IMR-90 (cell line): ENCODE measurements at regions not wholly inside any gene's neighbourhood (a gene's known extent, or its start where the extent isn't known, plus 50 kb on each side); places are given as distances from the start of the nearest gene placed in this dataset.

Experiments used
- ATAC-seq: fragments of 200-7000 bp; cut with Tn5 transposase; 2 replicates; pipeline ENCODE4 v1.9.1; 2020; ENCODE audit warnings: low read depth, mild to moderate bottlenecking, moderate library complexity
- BruUV-seq: library from RNA; stranded (reverse); fragments of 400-500 nt; replicated peaks from 2 replicates; lab custom pipeline; 2021; lab: Mats Ljungman, UMichigan
- CTCF ChIA-PET: fragments of 300-600 bp; formaldehyde crosslinking; extraction: SDS; loops from one replicate; lab custom pipeline; 2021; ENCODE audit warnings: antibody characterized with exemption; lab: Yijun Ruan, JAX
- POLR2A ChIA-PET: fragments of 300-600 bp; sonication (Branson Sonifier 250); formaldehyde crosslinking; loops from one replicate; lab custom pipeline; 2022; ENCODE audit warnings: antibody characterized with exemption; ENCODE audit not compliant: unreplicated experiment; lab: Charles Lee
- DNase-seq: peaks from one replicate; pipeline ENCODE4 v3.0.0; 2013
- H2AFZ ChIP-seq: replicated peaks from 2 replicates; pipeline ENCODE3; 2013; ENCODE audit warnings: low read length, mild to moderate bottlenecking; ENCODE audit not compliant: poor library complexity
- H2AK5ac ChIP-seq: 2 replicates; pipeline ENCODE4 v1.6.1; 2013; ENCODE audit warnings: low read depth, low read length, inconsistent platforms
- H2AK9ac ChIP-seq: replicated peaks from 2 replicates; pipeline ENCODE3; 2013; ENCODE audit warnings: mild to moderate bottlenecking, low read depth, low read length, moderate library complexity; ENCODE audit not compliant: poor library complexity
- H2BK120ac ChIP-seq: 2 replicates; pipeline ENCODE4 v1.6.1; 2013; ENCODE audit warnings: low read depth, low read length, inconsistent platforms
- H2BK15ac ChIP-seq: 3 replicates; pipeline ENCODE4 v1.6.1; 2013; ENCODE audit warnings: low read depth, low read length, inconsistent platforms
- H2BK20ac ChIP-seq: 2 replicates; pipeline ENCODE4 v1.6.1; 2013; ENCODE audit warnings: low read depth, mild to moderate bottlenecking, inconsistent platforms, low read length, moderate library complexity
- H2BK5ac ChIP-seq: 2 replicates; pipeline ENCODE4 v1.6.1; 2013; ENCODE audit warnings: mild to moderate bottlenecking, low read depth, low read length, inconsistent platforms; ENCODE audit not compliant: poor library complexity, severe bottlenecking
- H3K14ac ChIP-seq: replicated peaks from 2 replicates; pipeline ENCODE4 v1.6.1; 2013; ENCODE audit warnings: low read depth, low read length, inconsistent platforms
- H3K18ac ChIP-seq: 2 replicates; pipeline ENCODE4 v1.6.1; 2013; ENCODE audit warnings: low read depth, low read length, control low read depth
- H3K23ac ChIP-seq: 2 replicates; pipeline ENCODE4 v1.6.1; 2013; ENCODE audit warnings: low read depth, low read length, inconsistent platforms
- H3K27ac ChIP-seq: 2 replicates; pipeline ENCODE4 v1.5.1; 2013; ENCODE audit warnings: mild to moderate bottlenecking, control low read depth, low read length; ENCODE audit not compliant: insufficient read depth
- H3K27me3 ChIP-seq: 2 replicates; pipeline ENCODE4 v1.6.1; 2013; ENCODE audit warnings: low read length; ENCODE audit not compliant: control insufficient read depth, insufficient read depth
- H3K36me3 ChIP-seq: 2 replicates; pipeline ENCODE4 v1.6.1; 2013; ENCODE audit warnings: low read length, mixed read lengths; ENCODE audit not compliant: control insufficient read depth, insufficient read depth
- H3K4ac ChIP-seq: 2 replicates; pipeline ENCODE4 v1.6.1; 2013; ENCODE audit warnings: low read depth, low read length, inconsistent platforms
- H3K4me1 ChIP-seq: 2 replicates; pipeline ENCODE4 v1.6.1; 2013; ENCODE audit warnings: low read length, mixed read lengths; ENCODE audit not compliant: control insufficient read depth, insufficient read depth
- H3K4me2 ChIP-seq: 2 replicates; pipeline ENCODE4 v1.6.1; 2013; ENCODE audit warnings: low read depth, mild to moderate bottlenecking, control low read depth, low read length, moderate library complexity
- H3K4me3 ChIP-seq: 2 replicates; pipeline ENCODE4 v1.5.1; 2013; ENCODE audit warnings: low read depth, mild to moderate bottlenecking, control low read depth, low read length, moderate library complexity; ENCODE audit not compliant: insufficient read depth
- H3K56ac ChIP-seq: 2 replicates; pipeline ENCODE4 v1.6.1; 2013; ENCODE audit warnings: low read length, inconsistent platforms; ENCODE audit not compliant: insufficient read depth; ENCODE audit errors: extremely low read depth
- H3K79me1 ChIP-seq, 2 experiments: 2 replicates each; pipeline ENCODE4 v1.6.1; 2013; ENCODE audit warnings: low read length in 2 of 2, inconsistent platforms in 1 of 2, low read depth in 1 of 2
- H3K9ac ChIP-seq: 2 replicates; pipeline ENCODE4 v1.6.1; 2013; ENCODE audit warnings: low read depth, low read length, control low read depth
- H3K9me1 ChIP-seq: 2 replicates; pipeline ENCODE4 v1.6.1; 2013; ENCODE audit warnings: low read length, inconsistent platforms; ENCODE audit not compliant: insufficient read depth
- H3K9me3 ChIP-seq: 2 replicates; pipeline ENCODE4 v1.6.1; 2013; ENCODE audit warnings: low read length; ENCODE audit not compliant: control insufficient read depth, insufficient read depth
- H4K20me1 ChIP-seq: 2 replicates; pipeline ENCODE4 v1.6.1; 2013; ENCODE audit warnings: low read length, inconsistent platforms; ENCODE audit not compliant: insufficient read depth
- H4K5ac ChIP-seq: 2 replicates; pipeline ENCODE4 v1.6.1; 2013; ENCODE audit warnings: mild to moderate bottlenecking, low read depth, low read length, control low read depth
- H4K8ac ChIP-seq, 2 experiments: 2 replicates each; pipeline ENCODE4 v1.6.1; 2013; ENCODE audit warnings: low read depth in 2 of 2, low read length in 2 of 2, control low read depth in 1 of 2, inconsistent platforms in 1 of 2
- H4K91ac ChIP-seq: 2 replicates; pipeline ENCODE4 v1.6.1; 2013; ENCODE audit warnings: low read depth, low read length, inconsistent platforms; ENCODE audit not compliant: insufficient read depth
- BHLHE40 ChIP-seq: fragments of 150-350 bp; IDR thresholded peaks from 2 replicates; pipeline ENCODE4 v1.6.1; 2016; ENCODE audit warnings: mild to moderate bottlenecking, low read depth, low read length
- CEBPB ChIP-seq: IDR thresholded peaks from 2 replicates; pipeline ENCODE4 v1.6.1; 2012; ENCODE audit warnings: low read depth, low read length, improper control_type of control experiment
- CHD1 ChIP-seq: IDR thresholded peaks from 2 replicates; pipeline ENCODE4 v1.6.1; 2012; ENCODE audit warnings: low read depth, low read length, improper control_type of control experiment
- CTCF ChIP-seq: conservative IDR thresholded peaks from 2 replicates; pipeline ENCODE4 v1.5.1; 2012; ENCODE audit warnings: mild to moderate bottlenecking, low read depth, low read length, improper control_type of control experiment
- ELK1 ChIP-seq: fragments of 150-350 bp; IDR thresholded peaks from 2 replicates; pipeline ENCODE4 v1.6.1; 2016; ENCODE audit warnings: low read depth, mild to moderate bottlenecking, low read length, moderate library complexity, borderline replicate concordance
- FOS ChIP-seq: fragments of 150-350 bp; IDR thresholded peaks from 2 replicates; pipeline ENCODE4 v1.6.1; 2016; ENCODE audit warnings: low read depth, low read length
- MAFK ChIP-seq: IDR thresholded peaks from 2 replicates; pipeline ENCODE4 v1.6.1; 2012; ENCODE audit warnings: low read depth, low read length, improper control_type of control experiment
- MAZ ChIP-seq: IDR thresholded peaks from 2 replicates; pipeline ENCODE4 v1.6.1; 2012; ENCODE audit warnings: low read depth, mild to moderate bottlenecking, low read length, improper control_type of control experiment, moderate library complexity, borderline replicate concordance
- MXI1 ChIP-seq: IDR thresholded peaks from 2 replicates; pipeline ENCODE4 v1.6.1; 2012; ENCODE audit warnings: low read depth, mild to moderate bottlenecking, low read length, moderate library complexity, borderline replicate concordance
- NFE2L2 ChIP-seq: fragments of 150-350 bp; IDR thresholded peaks from 2 replicates; pipeline ENCODE4 v1.6.1; 2016; ENCODE audit warnings: low read depth, mild to moderate bottlenecking, low read length
- POLR2A ChIP-seq: IDR thresholded peaks from 2 replicates; pipeline ENCODE4 v1.6.1; 2012; ENCODE audit warnings: mild to moderate bottlenecking, low read depth, low read length
- RAD21 ChIP-seq: IDR thresholded peaks from 2 replicates; pipeline ENCODE4 v1.6.1; 2012; ENCODE audit warnings: low read length, improper control_type of control experiment
- RCOR1 ChIP-seq: IDR thresholded peaks from 2 replicates; pipeline ENCODE4 v1.6.1; 2012; ENCODE audit warnings: mild to moderate bottlenecking, low read length, improper control_type of control experiment; ENCODE audit not compliant: insufficient replicate concordance
- RFX5 ChIP-seq: IDR thresholded peaks from 2 replicates; pipeline ENCODE4 v1.8.0; 2012; ENCODE audit warnings: low read depth, mild to moderate bottlenecking, low read length, moderate library complexity
- SMC3 ChIP-seq: fragments of 150-350 bp; IDR thresholded peaks from 2 replicates; pipeline ENCODE4 v1.6.1; 2016; ENCODE audit warnings: low read depth, mild to moderate bottlenecking, antibody characterized with exemption, low read length, moderate library complexity
- USF2 ChIP-seq: fragments of 150-350 bp; IDR thresholded peaks from 2 replicates; pipeline ENCODE4 v1.6.1; 2017; ENCODE audit warnings: mild to moderate bottlenecking, antibody characterized with exemption, low read length, low read depth
- WGBS, 2 experiments: methylation state at CpG; one replicate each; pipeline versions ENCODE4 v1.1.5 to v1.1.7; 2013; ENCODE audit warnings: missing lambda C conversion rate in 2 of 2; ENCODE audit not compliant: insufficient read length in 1 of 2; ENCODE audit errors: extremely low coverage in 2 of 2; 5-methylcytosine and 5-hydroxymethylcytosine counted together
- dilution Hi-C: fragments of 300-500 bp; cut with HindIII; formaldehyde crosslinking; loops from one replicate; pipeline ENCODE4 v1.14.3; 2018; ENCODE audit warnings: low sequenced_read_pairs; ENCODE audit not compliant: unreplicated experiment
- in situ Hi-C: fragments of 300-500 bp; cut with MboI; formaldehyde crosslinking; loops from 3 replicates; pipeline ENCODE4 v1.14.3; 2019; ENCODE audit warnings: low sequenced_read_pairs, inconsistent platforms, mixed read lengths
- intact Hi-C: fragments of 100-400 bp; cut with micrococcal nuclease; formaldehyde crosslinking; loops from 2 replicates; pipeline ENCODE4 v1.10.0; 2022

GRCh38 chr12:107406932-107407331 lies 278.7 kb upstream of the PWP1 start:
- WGBS, 2 experiments: 100% methylated on average over 2 of the region's 5 CpGs; no CpG with 5 or more reads in 1 of the 2 experiments
- Histone ChIP-seq H3K27me3 (no peaks in the 10 kb centered on the region), H2BK120ac (no peak overlapping the region), H3K4me1 (peaks cover 5% of the 10 kb centered on the region), H4K20me1 (no peaks in the 10 kb centered on the region), H2AFZ (no peak overlapping the region), H3K14ac (no peak overlapping the region), H3K79me1 (no peaks in the 10 kb centered on the region), H2BK5ac (no peak overlapping the region), H3K9me1 (peaks cover 4% of the 10 kb centered on the region), H4K91ac (no peak overlapping the region), H2AK9ac (no peak overlapping the region), H2BK15ac (no peak overlapping the region), H3K23ac (no peak overlapping the region), H3K27ac (no peak overlapping the region), H4K8ac (no peak overlapping the region), H3K4ac (no peak overlapping the region), H3K4me3 (no peak overlapping the region), H2BK20ac (no peak overlapping the region), H2AK5ac (no peak overlapping the region), H3K56ac (no peak overlapping the region), H3K18ac (no peak overlapping the region), H3K9ac (no peak overlapping the region), H4K5ac (no peak overlapping the region), H3K4me2 (no peak overlapping the region), H3K36me3 (no peaks in the 10 kb centered on the region), H3K9me3 (no peaks in the 10 kb centered on the region)
- intact Hi-C loops: no loop called here
- TF ChIP-seq CHD1 (no peak), RAD21 (no peak), BHLHE40 (no peak), FOS (no peak), SMC3 (no peak), NFE2L2 (no peak), MXI1 (no peak), CEBPB (no peak), MAZ (no peak), RFX5 (no peak), CTCF (no peak), MAFK (no peak), RCOR1 (no peak), ELK1 (no peak), USF2 (no peak), POLR2A (no peak)
- ChIA-PET CTCF (interaction anchor here (0.5 kb wide), 1 partner anchor 313 kb away, joined by 3 read pairs; the partner anchor contains the start of gene CRY1), POLR2A (no interaction called here)
- dilution Hi-C loops: no loop called here
- DNase-seq (no peak), ATAC-seq (no peak)
- in situ Hi-C loops: loop anchor here (5.0 kb wide), 1 partner anchor 275 kb away; no protein-coding TSS in a partner anchor
- no TSS peak for BruUV-seq
